ENCODE measurements at regions not wholly inside any gene's neighbourhood (a gene's known extent, or its start where the extent isn't known, plus 50 kb on each side); places are given as distances from the start of the nearest gene placed in this dataset.
"Not testable (repeated sequence)": the region's sequence is repeated elsewhere in the genome, so short reads cannot be mapped to it uniquely, and the experiment has no call there.

DNA sequence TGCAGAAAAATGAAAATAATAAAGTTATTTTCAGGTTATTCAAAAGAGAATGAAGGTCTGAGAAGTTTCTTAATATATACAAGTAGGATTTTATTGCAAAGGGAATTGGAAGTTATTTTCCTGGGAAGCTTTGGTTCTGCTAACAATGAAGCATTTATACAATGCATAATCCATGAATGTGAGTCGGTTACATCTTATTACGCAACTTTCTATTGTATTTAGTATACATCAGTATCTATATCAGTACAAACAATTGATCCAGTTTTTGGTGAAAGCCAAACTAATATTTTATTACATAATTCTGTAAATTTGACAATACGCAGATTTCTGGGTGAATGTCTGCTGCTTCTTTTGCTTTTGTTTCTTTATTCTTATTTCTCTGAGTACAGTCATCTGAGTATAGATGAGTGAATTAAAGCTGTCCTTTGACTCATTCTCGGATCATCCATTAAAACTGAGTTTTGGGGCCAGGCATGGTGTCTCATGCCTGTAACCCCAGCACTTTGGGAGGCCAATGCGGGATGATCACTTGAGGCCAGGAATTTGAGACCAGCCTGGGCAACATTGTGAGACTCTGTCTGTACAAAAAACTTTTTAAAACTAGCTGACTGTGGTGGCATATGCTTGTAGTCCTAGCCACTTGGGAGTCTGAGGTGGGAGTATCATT lies 108.5 kb downstream of the SOCS6 start:
- TF ChIP-seq, protein P1, sequence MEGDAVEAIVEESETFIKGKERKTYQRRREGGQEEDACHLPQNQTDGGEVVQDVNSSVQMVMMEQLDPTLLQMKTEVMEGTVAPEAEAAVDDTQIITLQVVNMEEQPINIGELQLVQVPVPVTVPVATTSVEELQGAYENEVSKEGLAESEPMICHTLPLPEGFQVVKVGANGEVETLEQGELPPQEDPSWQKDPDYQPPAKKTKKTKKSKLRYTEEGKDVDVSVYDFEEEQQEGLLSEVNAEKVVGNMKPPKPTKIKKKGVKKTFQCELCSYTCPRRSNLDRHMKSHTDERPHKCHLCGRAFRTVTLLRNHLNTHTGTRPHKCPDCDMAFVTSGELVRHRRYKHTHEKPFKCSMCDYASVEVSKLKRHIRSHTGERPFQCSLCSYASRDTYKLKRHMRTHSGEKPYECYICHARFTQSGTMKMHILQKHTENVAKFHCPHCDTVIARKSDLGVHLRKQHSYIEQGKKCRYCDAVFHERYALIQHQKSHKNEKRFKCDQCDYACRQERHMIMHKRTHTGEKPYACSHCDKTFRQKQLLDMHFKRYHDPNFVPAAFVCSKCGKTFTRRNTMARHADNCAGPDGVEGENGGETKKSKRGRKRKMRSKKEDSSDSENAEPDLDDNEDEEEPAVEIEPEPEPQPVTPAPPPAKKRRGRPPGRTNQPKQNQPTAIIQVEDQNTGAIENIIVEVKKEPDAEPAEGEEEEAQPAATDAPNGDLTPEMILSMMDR (IDR thresholded peaks at IDR 0.05) = no peak
- no peak overlapping the region for H3K27ac ChIP-seq
- H3K4me3 ChIP-seq = no peak overlapping the region
- no peak for DNase-seq (ENCODE audit: low spot score)

DNA sequence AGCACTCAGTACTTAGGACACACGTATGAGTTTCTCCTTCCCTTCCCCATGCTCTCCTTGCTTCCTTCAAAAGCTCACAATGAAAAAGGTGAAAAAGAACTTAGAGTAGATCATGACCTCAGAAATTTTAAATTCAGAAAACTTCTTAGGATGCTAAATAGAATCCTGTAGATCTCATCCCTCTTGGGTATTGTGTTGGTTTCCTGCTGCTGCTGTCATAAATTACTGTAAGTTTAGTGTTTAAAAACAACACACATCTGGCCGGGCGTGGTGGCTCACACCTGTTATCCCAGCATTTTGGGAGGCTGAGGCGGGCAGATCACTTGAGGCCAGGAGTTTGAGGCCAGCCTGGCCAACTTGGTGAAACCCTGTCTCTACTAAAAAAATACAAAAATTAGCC lies 106.9 kb downstream of the SOCS6 start:
- DNase-seq (ENCODE audit: low spot score); H3K27ac ChIP-seq; H3K4me3 ChIP-seq: not testable (repeated sequence)

DNA sequence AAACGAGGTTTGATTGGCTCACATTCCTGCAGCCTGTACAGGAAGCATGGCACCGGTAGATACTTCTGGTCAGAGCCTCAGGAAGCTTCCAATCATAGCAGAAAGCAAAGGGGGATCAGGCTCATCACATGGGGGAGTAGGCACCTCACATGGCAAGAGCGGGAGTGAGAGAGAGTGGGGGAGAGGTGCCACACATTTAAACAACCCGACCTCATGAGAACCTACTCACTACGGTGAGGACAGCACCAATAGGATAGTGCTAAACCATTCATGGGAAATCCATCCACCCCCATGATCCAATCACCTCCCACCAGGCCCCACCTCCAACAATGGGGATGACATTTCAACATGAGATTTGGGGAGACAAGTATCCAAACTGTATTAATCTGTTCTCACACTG lies 105.8 kb downstream of the SOCS6 start:
- Histone ChIP-seq H3K4me3 (no peak overlapping the region), H3K27ac (no peak overlapping the region)
- TF ChIP-seq, protein P1 (IDR thresholded peaks at IDR 0.05) = no peak
- no peak for DNase-seq (ENCODE audit: low spot score)

DNA sequence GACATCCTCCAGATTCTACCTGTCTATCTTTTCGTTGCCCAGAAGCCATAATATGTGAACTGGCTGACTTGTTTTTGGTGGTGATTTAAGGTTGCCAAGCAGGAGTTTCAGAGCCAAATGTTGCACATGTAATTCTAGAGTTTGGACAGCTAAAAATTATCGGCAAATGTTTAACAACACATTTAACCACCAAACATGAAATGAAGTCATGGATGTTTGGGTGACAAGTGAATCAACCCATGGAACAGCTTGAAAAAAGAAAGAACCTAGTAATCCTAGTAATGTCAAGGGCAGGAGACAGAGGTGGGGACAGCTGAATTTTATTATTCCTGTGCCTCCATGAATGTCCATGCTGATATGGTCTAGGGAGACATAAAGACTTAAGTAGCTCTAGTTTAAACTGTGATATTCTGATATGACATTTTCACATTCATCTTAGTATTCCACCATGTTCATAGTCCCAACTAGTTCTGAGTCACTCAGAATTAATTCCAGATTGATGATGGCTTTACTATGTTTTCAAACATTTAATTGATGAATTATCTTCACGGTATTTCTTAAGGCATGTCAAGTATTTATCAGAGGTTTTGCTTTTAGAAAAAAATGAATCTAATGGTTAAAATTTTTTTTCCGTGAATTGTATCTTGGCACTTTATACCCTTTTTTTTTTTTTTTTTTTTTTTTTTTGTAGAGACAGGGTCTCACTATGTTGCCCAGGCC lies 101.7 kb downstream of the SOCS6 start:
- TF ChIP-seq, protein P1 (IDR thresholded peaks at IDR 0.05) = no peak
- DNase-seq (ENCODE audit: low spot score) = no peak
- Histone ChIP-seq H3K4me3 (no peak overlapping the region), H3K27ac (no peak overlapping the region)

DNA sequence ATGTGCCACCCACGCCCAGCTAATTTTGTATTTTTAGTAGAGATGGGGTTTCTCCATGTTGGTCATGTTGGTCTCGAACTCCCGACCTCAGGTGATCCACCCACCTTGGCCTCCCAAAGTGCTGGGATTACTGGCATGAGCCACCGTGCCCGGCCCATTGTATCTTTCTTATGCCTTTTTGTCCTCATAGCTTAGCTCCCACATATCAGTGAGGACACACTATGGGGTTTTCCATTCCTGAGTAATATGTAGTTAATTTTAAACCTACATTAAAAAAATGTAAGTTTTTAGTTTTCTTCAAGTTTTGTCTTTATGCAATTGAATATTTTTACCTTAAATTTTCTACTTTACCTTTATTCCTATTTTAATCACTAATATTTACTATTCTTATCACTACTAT lies 100.2 kb downstream of the SOCS6 start:
- H3K4me3 ChIP-seq; DNase-seq (ENCODE audit: low spot score); H3K27ac ChIP-seq: not testable (repeated sequence)

DNA sequence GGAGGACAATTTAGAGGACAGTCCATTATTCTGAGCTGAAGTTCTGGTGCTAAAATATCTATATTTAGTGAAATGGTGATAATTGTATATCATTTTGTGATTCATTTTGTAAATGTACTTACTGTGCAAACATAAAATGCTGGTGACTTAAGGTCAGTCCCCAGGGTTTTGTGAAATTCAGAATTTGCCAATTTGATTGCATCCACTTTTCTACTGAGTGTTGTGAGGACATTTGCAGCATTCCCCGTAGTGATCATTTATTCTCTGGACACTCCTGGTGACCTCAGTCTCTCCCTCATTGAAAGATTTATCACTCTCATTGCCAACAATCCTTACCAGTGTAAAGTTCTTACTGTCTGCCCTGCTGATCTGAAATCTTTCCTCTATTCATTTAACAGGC lies 98.2 kb downstream of the SOCS6 start:
- DNase-seq (ENCODE audit: low spot score) = no peak
- Histone ChIP-seq H3K4me3 (no peak overlapping the region), H3K27ac (no peak overlapping the region)
- TF ChIP-seq, protein P1 (IDR thresholded peaks at IDR 0.05) = no peak

DNA sequence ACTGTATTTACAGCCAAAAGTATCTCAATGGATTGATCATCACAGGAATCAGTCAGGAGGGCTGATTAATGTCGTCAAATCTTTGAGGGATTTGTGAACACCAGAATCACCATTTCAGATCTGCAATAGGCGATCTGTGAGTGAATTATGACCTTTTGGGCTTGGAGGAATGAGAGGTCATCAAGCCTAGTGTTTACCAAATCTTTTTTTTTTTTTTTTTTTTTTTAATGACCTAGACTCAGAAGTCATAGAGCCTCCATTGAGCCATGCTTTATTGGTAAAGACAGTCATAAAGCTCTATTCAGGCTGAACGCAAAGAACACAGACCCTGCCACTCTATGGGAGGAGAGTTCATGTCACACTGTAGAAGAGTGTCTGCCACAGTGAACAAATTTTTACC lies 97.7 kb downstream of the SOCS6 start:
- TF ChIP-seq, protein P1 (IDR thresholded peaks at IDR 0.05) = no peak
- DNase-seq (ENCODE audit: low spot score) = no peak
- Histone ChIP-seq H3K4me3 (no peak overlapping the region), H3K27ac (no peak overlapping the region)

DNA sequence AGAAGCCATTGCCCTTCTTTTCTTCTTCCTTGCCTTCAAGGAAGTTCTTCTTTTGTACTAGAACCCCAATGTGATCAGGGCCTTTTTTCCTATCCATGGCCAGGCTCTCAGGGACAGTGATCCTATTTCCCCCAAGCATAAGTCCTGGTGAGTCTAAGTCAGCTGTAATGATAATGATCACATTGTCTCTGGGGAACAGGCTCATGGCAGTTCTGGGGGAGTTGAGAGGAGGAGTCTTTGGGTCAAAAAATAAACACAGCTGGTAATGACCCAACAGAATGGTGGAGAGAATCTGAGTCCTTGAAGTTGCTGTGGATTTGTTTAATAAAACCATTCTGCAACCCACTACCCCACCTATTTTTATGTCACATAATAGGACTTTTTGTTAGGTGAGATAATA lies 96.6 kb downstream of the SOCS6 start:
- TF ChIP-seq, protein P1 (IDR thresholded peaks at IDR 0.05) = no peak
- H3K4me3 ChIP-seq = no peak overlapping the region
- no peak overlapping the region for H3K27ac ChIP-seq
- no peak for DNase-seq (ENCODE audit: low spot score)
